GM12878 (cell line): ENCODE measurements at regions not wholly inside any gene's neighbourhood (a gene's known extent, or its start where the extent isn't known, plus 50 kb on each side); places are given as distances from the start of the nearest gene placed in this dataset.

ENCODE experiments used
- ATF3 ChIP-seq: IDR thresholded peaks from 2 replicates; pipeline ENCODE4 v1.6.1; 2011; ENCODE audit warnings: low read depth, mild to moderate bottlenecking, low read length, moderate library complexity, borderline replicate concordance; ENCODE audit errors: extremely low read depth
- CTCF ChIP-seq, 3 experiments: IDR thresholded peaks in 2 of 3; conservative IDR thresholded peaks in 1 of 3; 2 replicates each; pipeline ENCODE4 v1.5.1; 2011; ENCODE audit warnings: low read depth in 3 of 3, low read length in 3 of 3, mild to moderate bottlenecking in 3 of 3, control low read depth in 2 of 3, moderate library complexity in 2 of 3, inconsistent platforms in 1 of 3, mixed read lengths in 1 of 3; ENCODE audit not compliant: control insufficient read depth in 2 of 3, insufficient read depth in 1 of 3; ENCODE audit errors: extremely low read depth in 1 of 3

GRCh38 chr11:42571131-42571877, 740.5 kb upstream of the API5 start:
- TF ChIP-seq CTCF (IDR thresholded peaks at IDR 0.05 in 2 of 3, conservative IDR thresholded peaks at IDR 0.05 in 1 of 3; ENCODE audit: control insufficient read depth in 2 of 3, extremely low read depth in 1 of 3, insufficient read depth in 1 of 3, low read depth in 3 of 3, low read length in 3 of 3) (no peak), ATF3 (no peak)
